Adrenal gland (tissue), 5 donors: ENCODE measurements at regions not wholly inside any gene's neighbourhood (a gene's known extent, or its start where the extent isn't known, plus 50 kb on each side); places are given as distances from the start of the nearest gene placed in this dataset.

Experiments
- POLR2A ChIP-seq, 2 donors: fragments of 450-650 bp; IDR thresholded peaks; one replicate each; pipeline ENCODE4 v1.6.1; 2017; ENCODE audit warnings: antibody characterized with exemption in 2 of 2, mild to moderate bottlenecking in 2 of 2, moderate library complexity in 1 of 2
- TF ChIP-seq, protein P1 (sequence below), 6 experiments: fragments of 450-650 bp in 4 of 6; fragments of 200-600 bp in 2 of 6; sonication (generic) in 1 of 6; IDR thresholded peaks; 1 replicate in 5 of 6; 2 replicates in 1 of 6; pipeline versions ENCODE4 v1.5.1 to v1.8.0; 2016 to 2021; ENCODE audit warnings: antibody characterized with exemption in 6 of 6, mild to moderate bottlenecking in 2 of 6, moderate library complexity in 1 of 6
- donor health status: DM: no; HTN: no; CAD: no.

DNA sequence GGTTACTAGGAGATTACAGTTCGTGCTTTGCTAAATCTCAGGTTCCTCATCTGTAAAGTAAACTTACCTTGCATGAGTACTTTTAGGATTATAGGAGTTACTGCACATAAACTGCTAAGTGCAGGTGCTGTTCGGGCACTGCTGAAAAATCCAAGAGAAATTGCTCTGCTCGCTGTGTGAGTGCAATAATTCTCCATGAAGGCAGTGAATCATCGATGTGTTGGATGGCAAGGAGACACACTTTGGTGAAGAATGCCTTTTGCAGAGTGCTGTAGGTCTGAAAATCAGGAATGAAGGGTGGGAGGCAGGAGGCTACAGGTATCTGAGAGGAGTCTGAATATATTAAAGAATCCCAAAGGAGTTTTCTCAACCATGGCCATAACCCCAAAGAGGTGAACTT is 113.0 kb downstream of the CHIC2 start:
- TF ChIP-seq, protein P1, sequence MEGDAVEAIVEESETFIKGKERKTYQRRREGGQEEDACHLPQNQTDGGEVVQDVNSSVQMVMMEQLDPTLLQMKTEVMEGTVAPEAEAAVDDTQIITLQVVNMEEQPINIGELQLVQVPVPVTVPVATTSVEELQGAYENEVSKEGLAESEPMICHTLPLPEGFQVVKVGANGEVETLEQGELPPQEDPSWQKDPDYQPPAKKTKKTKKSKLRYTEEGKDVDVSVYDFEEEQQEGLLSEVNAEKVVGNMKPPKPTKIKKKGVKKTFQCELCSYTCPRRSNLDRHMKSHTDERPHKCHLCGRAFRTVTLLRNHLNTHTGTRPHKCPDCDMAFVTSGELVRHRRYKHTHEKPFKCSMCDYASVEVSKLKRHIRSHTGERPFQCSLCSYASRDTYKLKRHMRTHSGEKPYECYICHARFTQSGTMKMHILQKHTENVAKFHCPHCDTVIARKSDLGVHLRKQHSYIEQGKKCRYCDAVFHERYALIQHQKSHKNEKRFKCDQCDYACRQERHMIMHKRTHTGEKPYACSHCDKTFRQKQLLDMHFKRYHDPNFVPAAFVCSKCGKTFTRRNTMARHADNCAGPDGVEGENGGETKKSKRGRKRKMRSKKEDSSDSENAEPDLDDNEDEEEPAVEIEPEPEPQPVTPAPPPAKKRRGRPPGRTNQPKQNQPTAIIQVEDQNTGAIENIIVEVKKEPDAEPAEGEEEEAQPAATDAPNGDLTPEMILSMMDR (IDR thresholded peaks at IDR 0.05) = no peak
- no peak for TF ChIP-seq POLR2A (IDR thresholded peaks at IDR 0.05)
